HepG2 (cell line): ENCODE measurements at regions not wholly inside any gene's neighbourhood (a gene's known extent, or its start where the extent isn't known, plus 50 kb on each side); places are given as distances from the start of the nearest gene placed in this dataset.

ENCODE experiments used
- ATAC-seq: fragments of 200-7000 bp; cut with Tn5 transposase; 3 replicates; pipeline ENCODE4 v1.9.1; 2020; ENCODE audit warnings: mild to moderate bottlenecking, moderate library complexity
- BruUV-seq: library from RNA; stranded (reverse); fragments of 400-500 nt; replicated peaks from 2 replicates; lab custom pipeline; 2021; lab: Mats Ljungman, UMichigan
- CTCF ChIA-PET: fragments of 300-600 bp; formaldehyde crosslinking; extraction: SDS; loops from one replicate; lab custom pipeline; 2021; ENCODE audit warnings: low total read pairs, inconsistent platforms, low intra/inter-chr PET ratio; lab: Yijun Ruan, JAX
- POLR2A ChIA-PET: fragments of 350-600 bp; sonication (Branson Sonifier 250); formaldehyde crosslinking; loops from one replicate; lab custom pipeline; 2020; ENCODE audit warnings: antibody characterized with exemption, inconsistent platforms; lab: Yijun Ruan, JAX
- DNase-seq: peaks from one replicate; pipeline ENCODE4 v3.0.0-alpha.2; 2015; ENCODE audit warnings: low spot score
- FAIRE-seq: peaks from 3 replicates; lab custom pipeline; 2011; peaks lifted over from hg19 to GRCh38; lab: Jason Lieb, UNC
- H2AFZ ChIP-seq: one replicate; pipeline ENCODE4 v1.6.1; 2011; ENCODE audit warnings: low read length, inconsistent platforms
- H3K27ac ChIP-seq: fragments of 300-600 bp; 3 replicates; pipeline ENCODE4 v1.8.0; 2011; ENCODE audit warnings: mixed run types, mild to moderate bottlenecking, mixed read lengths, low read length, inconsistent platforms; ENCODE audit not compliant: insufficient read depth; ENCODE audit errors: extremely low read length
- H3K27me3 ChIP-seq, 2 experiments: fragments of 200-600 bp in 1 of 2; 2 replicates in 1 of 2; 3 replicates in 1 of 2; pipeline versions ENCODE4 v1.6.0 to v1.8.0; 2011; ENCODE audit warnings: low read length in 2 of 2, mild to moderate bottlenecking in 2 of 2, moderate library complexity in 2 of 2, inconsistent platforms in 1 of 2; ENCODE audit not compliant: insufficient read depth in 2 of 2, control insufficient read depth in 1 of 2
- H3K36me3 ChIP-seq, 2 experiments: fragments of 200-600 bp in 1 of 2; replicated peaks in 1 of 2; 2 replicates in 1 of 2; 3 replicates in 1 of 2; pipeline versions ENCODE4 v1.5.1 to v1.8.0; 2011; ENCODE audit warnings: low read length in 2 of 2, inconsistent platforms in 1 of 2; ENCODE audit not compliant: insufficient read depth in 2 of 2, control insufficient read depth in 1 of 2
- H3K4me1 ChIP-seq: 2 replicates; pipeline ENCODE4 v1.5.1; 2012; ENCODE audit warnings: low read length, inconsistent platforms; ENCODE audit not compliant: insufficient read depth
- H3K4me2 ChIP-seq: 2 replicates; pipeline ENCODE4 v1.6.0; 2011; ENCODE audit warnings: low read depth, low read length, inconsistent platforms
- H3K4me3 ChIP-seq, 3 experiments: fragments of 200-600 bp in 1 of 3; sonication (generic), shearing (Covaris generic) in 1 of 3; replicated peaks in 1 of 3; 2 replicates each; pipeline ENCODE4 v1.5.1; 2011 to 2016; ENCODE audit warnings: low read length in 3 of 3, inconsistent platforms in 2 of 3, low read depth in 2 of 3, mild to moderate bottlenecking in 2 of 3, control low read depth in 1 of 3, mixed read lengths in 1 of 3; ENCODE audit not compliant: insufficient read depth in 1 of 3
- H3K79me2 ChIP-seq: one replicate; pipeline ENCODE4 v1.6.1; 2011; ENCODE audit warnings: low read length, inconsistent platforms; ENCODE audit not compliant: insufficient read depth
- H3K9ac ChIP-seq: 2 replicates; pipeline ENCODE4 v1.6.0; 2011; ENCODE audit warnings: mild to moderate bottlenecking, low read depth, low read length, inconsistent platforms; ENCODE audit not compliant: insufficient read depth
- H3K9me3 ChIP-seq: 2 replicates; pipeline ENCODE4 v1.5.1; 2012; ENCODE audit warnings: mild to moderate bottlenecking, low read length
- H4K20me1 ChIP-seq: 2 replicates; pipeline ENCODE4 v1.6.0; 2011; ENCODE audit warnings: inconsistent platforms, mild to moderate bottlenecking, low read length, moderate library complexity; ENCODE audit not compliant: insufficient read depth
- AHR ChIP-seq: IDR thresholded peaks from 2 replicates; pipeline ENCODE4 v1.6.1; 2018; ENCODE audit warnings: missing genetic modification reagents, missing compliant biosample characterization
- CAMTA2 ChIP-seq: sonication (generic); formaldehyde crosslinking; IDR thresholded peaks from 2 replicates; pipeline ENCODE4 v1.4.0; 2020; ENCODE audit warnings: mild to moderate bottlenecking, missing genetic modification reagents, borderline replicate concordance
- CBX1 ChIP-seq: IDR thresholded peaks from one replicate; pipeline ENCODE4 v1.6.1; 2016; ENCODE audit warnings: antibody characterized with exemption, low read depth
- ELF1 ChIP-seq: sonication (generic); formaldehyde crosslinking; IDR thresholded peaks from 2 replicates; pipeline ENCODE4 v1.4.0; 2020; ENCODE audit warnings: missing genetic modification reagents
- HMGA1 ChIP-seq: sonication (generic); formaldehyde crosslinking; conservative IDR thresholded peaks from 2 replicates; pipeline ENCODE4 v1.4.0; 2020; ENCODE audit warnings: missing genetic modification reagents
- HOXA7 ChIP-seq: sonication (generic); formaldehyde crosslinking; IDR thresholded peaks from 2 replicates; pipeline ENCODE4 v1.8.1; 2022; ENCODE audit warnings: mild to moderate bottlenecking, missing genetic modification reagents, moderate library complexity
- KLF12 ChIP-seq: sonication (generic); formaldehyde crosslinking; IDR thresholded peaks from 2 replicates; pipeline ENCODE4 v1.4.0; 2020; ENCODE audit warnings: missing genetic modification reagents, borderline replicate concordance
- MEF2D ChIP-seq: sonication (generic); formaldehyde crosslinking; IDR thresholded peaks from 2 replicates; pipeline ENCODE4 v1.5.1; 2020; ENCODE audit warnings: mild to moderate bottlenecking, missing genetic modification reagents
- ZNF260 ChIP-seq: sonication (generic); formaldehyde crosslinking; IDR thresholded peaks from 2 replicates; pipeline ENCODE4 v1.4.0; 2020; ENCODE audit warnings: missing genetic modification reagents, low read depth, mild to moderate bottlenecking, borderline replicate concordance
- ZNF30 ChIP-seq: sonication (generic); formaldehyde crosslinking; IDR thresholded peaks from 2 replicates; pipeline ENCODE4 v1.5.0; 2020; ENCODE audit warnings: mild to moderate bottlenecking, missing genetic modification reagents
- ZNF343 ChIP-seq: sonication (generic); formaldehyde crosslinking; IDR thresholded peaks from 2 replicates; pipeline ENCODE4 v1.4.0; 2020; ENCODE audit warnings: mild to moderate bottlenecking, missing genetic modification reagents
- ZNF503 ChIP-seq: sonication (generic); formaldehyde crosslinking; IDR thresholded peaks from 2 replicates; pipeline ENCODE4 v1.4.0; 2020; ENCODE audit warnings: missing genetic modification reagents
- WGBS: methylation state at CpG from one replicate; pipeline ENCODE4 v1.1.6; 2017; ENCODE audit warnings: low lambda C conversion rate; 5-methylcytosine and 5-hydroxymethylcytosine counted together
- in situ Hi-C: cut with HindIII; loops from 2 replicates; pipeline ENCODE4 v1.10.0; 2017; ENCODE audit warnings: low pct_unique_long_range_greater_than_20kb; ENCODE audit not compliant: extremely low pct_ligation_motif_present
- intact Hi-C: fragments of 100-400 bp; cut with micrococcal nuclease; formaldehyde crosslinking; loops from one replicate; pipeline ENCODE4 v1.10.0; 2022; ENCODE audit not compliant: unreplicated experiment
- TF ChIP-seq, protein P1 (sequence below): IDR thresholded peaks from 2 replicates; pipeline ENCODE4 v1.6.1; 2018; ENCODE audit warnings: missing genetic modification reagents, mild to moderate bottlenecking, missing compliant biosample characterization
- TF ChIP-seq, protein P2 (sequence below), 2 experiments: IDR thresholded peaks; 2 replicates each; pipeline ENCODE4 v1.6.1; 2011 to 2012; ENCODE audit warnings: low read length in 2 of 2, borderline replicate concordance in 1 of 2, low read depth in 1 of 2, mild to moderate bottlenecking in 1 of 2, moderate library complexity in 1 of 2
- TF ChIP-seq, protein P3 (sequence below): sonication (generic); formaldehyde crosslinking; IDR thresholded peaks from 2 replicates; pipeline ENCODE4 v1.5.0; 2020; ENCODE audit warnings: missing genetic modification reagents

DNA sequence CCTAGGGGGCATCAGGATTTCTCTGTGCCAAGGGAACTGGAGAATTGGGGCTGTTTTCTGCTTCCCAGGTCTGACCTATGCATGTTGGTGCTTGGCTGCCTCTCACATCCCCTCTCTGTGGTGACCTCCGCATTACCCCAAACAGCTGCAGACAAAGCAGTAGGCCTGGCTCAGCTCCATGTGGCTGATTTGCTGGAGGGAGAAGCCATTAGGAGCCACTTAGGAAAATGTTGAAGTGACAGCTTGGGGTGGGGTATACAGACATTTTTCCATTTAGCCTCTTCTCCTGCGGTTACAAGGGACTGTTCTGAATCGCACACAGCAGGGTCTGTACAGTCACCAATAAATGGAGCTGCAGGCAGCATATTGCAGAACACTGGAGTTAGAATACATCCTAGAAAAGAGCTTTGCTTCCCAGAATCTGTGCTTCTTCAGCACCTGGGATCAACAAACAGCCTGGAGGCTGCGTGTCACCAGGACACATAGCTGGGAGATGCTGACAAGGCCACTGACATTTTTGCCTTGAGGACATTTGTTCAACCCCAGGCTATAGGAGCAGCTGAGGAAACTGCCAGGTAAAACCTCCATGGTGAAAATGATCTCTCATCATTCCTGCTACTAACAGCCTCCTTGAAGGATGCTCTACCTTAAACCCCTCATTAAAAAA is 335.3 kb downstream of the DIRAS2 start (continued):
- TF ChIP-seq, protein P1, sequence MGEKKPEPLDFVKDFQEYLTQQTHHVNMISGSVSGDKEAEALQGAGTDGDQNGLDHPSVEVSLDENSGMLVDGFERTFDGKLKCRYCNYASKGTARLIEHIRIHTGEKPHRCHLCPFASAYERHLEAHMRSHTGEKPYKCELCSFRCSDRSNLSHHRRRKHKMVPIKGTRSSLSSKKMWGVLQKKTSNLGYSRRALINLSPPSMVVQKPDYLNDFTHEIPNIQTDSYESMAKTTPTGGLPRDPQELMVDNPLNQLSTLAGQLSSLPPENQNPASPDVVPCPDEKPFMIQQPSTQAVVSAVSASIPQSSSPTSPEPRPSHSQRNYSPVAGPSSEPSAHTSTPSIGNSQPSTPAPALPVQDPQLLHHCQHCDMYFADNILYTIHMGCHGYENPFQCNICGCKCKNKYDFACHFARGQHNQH: no peak
- TF ChIP-seq, all 625 proteins: peak for 0

- no peak for FAIRE-seq
- BruUV-seq: no TSS peak
- CTCF ChIA-PET: no interaction called here
- ATAC-seq: no peak
- Histone ChIP-seq H2AFZ (no peak overlapping the region), H3K9me3 (no peaks in the 10 kb centered on the region), H3K4me1 (no peaks in the 10 kb centered on the region), H3K79me2 (no peaks in the 10 kb centered on the region), H3K36me3 (no peaks in the 10 kb centered on the region), H3K27ac (no peak overlapping the region), H3K4me2 (no peak overlapping the region), H3K9ac (no peak overlapping the region), H4K20me1 (no peaks in the 10 kb centered on the region), H3K27me3 (peaks cover 1 to 3% of the 10 kb centered on the region in 2 experiments; a peak in 1 of 5 replicates), H3K4me3 (no peak overlapping the region)
- DNase-seq: no peak
- intact Hi-C loops (no loop called here), in situ Hi-C loops (no loop called here)
- POLR2A ChIA-PET: no interaction called here
- 21% methylated on average over 4 of the region's 4 CpGs for WGBS
- TF ChIP-seq ZNF343 (CRISPR knock-in tag) (no peak), CAMTA2 (CRISPR knock-in tag) (no peak), ELF1 (CRISPR knock-in tag) (no peak), AHR (no peak), CBX1 (no peak), HMGA1 (CRISPR knock-in tag) (no peak), ZNF260 (CRISPR knock-in tag) (no peak), MEF2D (CRISPR knock-in tag) (no peak), KLF12 (CRISPR knock-in tag) (no peak), ZNF30 (CRISPR knock-in tag) (no peak), ZNF503 (no peak), HOXA7 (CRISPR knock-in tag) (no peak)
- TF ChIP-seq, protein P2, sequence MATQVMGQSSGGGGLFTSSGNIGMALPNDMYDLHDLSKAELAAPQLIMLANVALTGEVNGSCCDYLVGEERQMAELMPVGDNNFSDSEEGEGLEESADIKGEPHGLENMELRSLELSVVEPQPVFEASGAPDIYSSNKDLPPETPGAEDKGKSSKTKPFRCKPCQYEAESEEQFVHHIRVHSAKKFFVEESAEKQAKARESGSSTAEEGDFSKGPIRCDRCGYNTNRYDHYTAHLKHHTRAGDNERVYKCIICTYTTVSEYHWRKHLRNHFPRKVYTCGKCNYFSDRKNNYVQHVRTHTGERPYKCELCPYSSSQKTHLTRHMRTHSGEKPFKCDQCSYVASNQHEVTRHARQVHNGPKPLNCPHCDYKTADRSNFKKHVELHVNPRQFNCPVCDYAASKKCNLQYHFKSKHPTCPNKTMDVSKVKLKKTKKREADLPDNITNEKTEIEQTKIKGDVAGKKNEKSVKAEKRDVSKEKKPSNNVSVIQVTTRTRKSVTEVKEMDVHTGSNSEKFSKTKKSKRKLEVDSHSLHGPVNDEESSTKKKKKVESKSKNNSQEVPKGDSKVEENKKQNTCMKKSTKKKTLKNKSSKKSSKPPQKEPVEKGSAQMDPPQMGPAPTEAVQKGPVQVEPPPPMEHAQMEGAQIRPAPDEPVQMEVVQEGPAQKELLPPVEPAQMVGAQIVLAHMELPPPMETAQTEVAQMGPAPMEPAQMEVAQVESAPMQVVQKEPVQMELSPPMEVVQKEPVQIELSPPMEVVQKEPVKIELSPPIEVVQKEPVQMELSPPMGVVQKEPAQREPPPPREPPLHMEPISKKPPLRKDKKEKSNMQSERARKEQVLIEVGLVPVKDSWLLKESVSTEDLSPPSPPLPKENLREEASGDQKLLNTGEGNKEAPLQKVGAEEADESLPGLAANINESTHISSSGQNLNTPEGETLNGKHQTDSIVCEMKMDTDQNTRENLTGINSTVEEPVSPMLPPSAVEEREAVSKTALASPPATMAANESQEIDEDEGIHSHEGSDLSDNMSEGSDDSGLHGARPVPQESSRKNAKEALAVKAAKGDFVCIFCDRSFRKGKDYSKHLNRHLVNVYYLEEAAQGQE (IDR thresholded peaks at IDR 0.05; ENCODE audit: borderline replicate concordance in 1 of 2, low read depth in 1 of 2, low read length in 2 of 2): no peak
- TF ChIP-seq, protein P3, sequence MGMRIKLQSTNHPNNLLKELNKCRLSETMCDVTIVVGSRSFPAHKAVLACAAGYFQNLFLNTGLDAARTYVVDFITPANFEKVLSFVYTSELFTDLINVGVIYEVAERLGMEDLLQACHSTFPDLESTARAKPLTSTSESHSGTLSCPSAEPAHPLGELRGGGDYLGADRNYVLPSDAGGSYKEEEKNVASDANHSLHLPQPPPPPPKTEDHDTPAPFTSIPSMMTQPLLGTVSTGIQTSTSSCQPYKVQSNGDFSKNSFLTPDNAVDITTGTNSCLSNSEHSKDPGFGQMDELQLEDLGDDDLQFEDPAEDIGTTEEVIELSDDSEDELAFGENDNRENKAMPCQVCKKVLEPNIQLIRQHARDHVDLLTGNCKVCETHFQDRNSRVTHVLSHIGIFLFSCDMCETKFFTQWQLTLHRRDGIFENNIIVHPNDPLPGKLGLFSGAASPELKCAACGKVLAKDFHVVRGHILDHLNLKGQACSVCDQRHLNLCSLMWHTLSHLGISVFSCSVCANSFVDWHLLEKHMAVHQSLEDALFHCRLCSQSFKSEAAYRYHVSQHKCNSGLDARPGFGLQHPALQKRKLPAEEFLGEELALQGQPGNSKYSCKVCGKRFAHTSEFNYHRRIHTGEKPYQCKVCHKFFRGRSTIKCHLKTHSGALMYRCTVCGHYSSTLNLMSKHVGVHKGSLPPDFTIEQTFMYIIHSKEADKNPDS (CRISPR knock-in tag): no peak
Measured at GRCh38 chr9:90307891-90308290, 334.7 kb downstream of the DIRAS2 start.
